HFFc6 (cell line): ENCODE measurements at regions not wholly inside any gene's neighbourhood (a gene's known extent, or its start where the extent isn't known, plus 50 kb on each side); places are given as distances from the start of the nearest gene placed in this dataset.

Experiments
- DNase-seq: peaks from one replicate; pipeline ENCODE4 v3.0.0-alpha.2; 2018
- H3K27ac Mint-ChIP-seq: 2 replicates; pipeline ENCODE4 v1.8.0; 2020; ENCODE audit warnings: mild to moderate bottlenecking, mixed read lengths
- H3K27me3 Mint-ChIP-seq: 2 replicates; pipeline ENCODE4 v1.8.0; 2021; ENCODE audit warnings: mild to moderate bottlenecking, moderate library complexity, mixed read lengths; ENCODE audit not compliant: insufficient read depth
- H3K36me3 Mint-ChIP-seq: 2 replicates; pipeline ENCODE4 v1.8.0; 2021; ENCODE audit warnings: low read depth, mixed read lengths
- H3K4me1 Mint-ChIP-seq: 2 replicates; pipeline ENCODE4 v1.8.0; 2020; ENCODE audit warnings: low read depth, mixed read lengths
- H3K4me3 Mint-ChIP-seq: 2 replicates; pipeline ENCODE4 v1.8.0; 2020; ENCODE audit warnings: mild to moderate bottlenecking, moderate library complexity, mixed read lengths
- H3K9me3 Mint-ChIP-seq: 2 replicates; pipeline ENCODE4 v1.8.0; 2020; ENCODE audit warnings: mild to moderate bottlenecking, mixed read lengths
- CTCF ChIP-seq: fragments of 200-600 bp; sonication (generic); IDR thresholded peaks from 2 replicates; pipeline ENCODE4 v1.5.0; 2021; ENCODE audit warnings: antibody characterized with exemption, mild to moderate bottlenecking

GRCh38 chr17:79331492-79331891, 256.9 kb downstream of the ENGASE start:
- H3K9me3 Mint-ChIP-seq: no peaks in the 10 kb centered on the region
- H3K27ac Mint-ChIP-seq: no peak overlapping the region
- TF ChIP-seq CTCF: no peak
- DNase-seq: no peak
- no peaks in the 10 kb centered on the region for H3K36me3 Mint-ChIP-seq
- peaks cover 33% of the 10 kb centered on the region for H3K27me3 Mint-ChIP-seq
- no peaks in the 10 kb centered on the region for H3K4me1 Mint-ChIP-seq
- no peak overlapping the region for H3K4me3 Mint-ChIP-seq

GRCh38 chr17:79330696-79331095, 256.1 kb downstream of the ENGASE start:
- Mint-ChIP-seq H3K4me1 (no peaks in the 10 kb centered on the region), H3K36me3 (no peaks in the 10 kb centered on the region), H3K4me3 (no peak overlapping the region), H3K9me3 (no peaks in the 10 kb centered on the region), H3K27ac (no peak overlapping the region), H3K27me3 (peaks cover 34% of the 10 kb centered on the region)
- DNase-seq: no peak
- TF ChIP-seq CTCF: no peak

GRCh38 chr17:79330229-79330628, 255.6 kb downstream of the ENGASE start:
- no peak for DNase-seq
- Mint-ChIP-seq H3K4me3 (no peak overlapping the region), H3K4me1 (no peaks in the 10 kb centered on the region), H3K36me3 (no peaks in the 10 kb centered on the region), H3K27me3 (peaks cover 34% of the 10 kb centered on the region), H3K27ac (no peak overlapping the region), H3K9me3 (no peaks in the 10 kb centered on the region)
- no peak for TF ChIP-seq CTCF

- no peaks in the 10 kb centered on the region for H3K36me3 Mint-ChIP-seq
- H3K4me3 Mint-ChIP-seq: no peak overlapping the region
- TF ChIP-seq CTCF: no peak
- DNase-seq: no peak
- H3K4me1 Mint-ChIP-seq: no peaks in the 10 kb centered on the region
- H3K27ac Mint-ChIP-seq: no peak overlapping the region
- H3K9me3 Mint-ChIP-seq: no peaks in the 10 kb centered on the region
- H3K27me3 Mint-ChIP-seq: peaks cover 35% of the 10 kb centered on the region
Observed at GRCh38 chr17:79326814-79327213, 252.2 kb downstream of the ENGASE start.

- TF ChIP-seq CTCF: no peak
- H3K27me3 Mint-ChIP-seq: peaks cover 34% of the 10 kb centered on the region
- H3K9me3 Mint-ChIP-seq: no peaks in the 10 kb centered on the region
- no peak overlapping the region for H3K27ac Mint-ChIP-seq
- no peaks in the 10 kb centered on the region for H3K36me3 Mint-ChIP-seq
- no peaks in the 10 kb centered on the region for H3K4me1 Mint-ChIP-seq
- DNase-seq: no peak
- no peak overlapping the region for H3K4me3 Mint-ChIP-seq
Observed at GRCh38 chr17:79325709-79326430, 251.2 kb downstream of the ENGASE start.
